Upper lobe of left lung (tissue), 6 donors: ENCODE measurements at regions not wholly inside any gene's neighbourhood (a gene's known extent, or its start where the extent isn't known, plus 50 kb on each side); places are given as distances from the start of the nearest gene placed in this dataset.
A peak's percentile ranks its signal among the peaks of the same experiment; 100 is the strongest.

ENCODE experiments used
- ATAC-seq, 2 donors: fragments of 200-7000 bp; cut with Tn5 transposase; one replicate each; pipeline ENCODE4 v1.9.1; 2022; ENCODE audit warnings: mild to moderate bottlenecking in 2 of 2, moderate library complexity in 2 of 2; ENCODE audit not compliant: low FRiP score in 2 of 2
- DNase-seq, 2 donors: peaks; one replicate each; pipeline ENCODE4 v3.0.0-alpha.2; 2019 to 2020
- H3K27ac ChIP-seq, 4 donors: fragments of 200-600 bp; sonication (generic); one replicate each; pipeline ENCODE4 v1.5.1; 2016 to 2019
- H3K27me3 ChIP-seq, 4 donors: fragments of 200-600 bp; sonication (generic); one replicate each; pipeline ENCODE4 v1.5.1; 2017 to 2019
- H3K36me3 ChIP-seq, 4 donors: fragments of 200-600 bp; sonication (generic); one replicate each; pipeline ENCODE4 v1.5.1; 2016 to 2019
- H3K4me1 ChIP-seq, 4 donors: fragments of 200-600 bp; sonication (generic); one replicate each; pipeline ENCODE4 v1.5.1; 2018 to 2019
- H3K4me3 ChIP-seq, 4 donors: fragments of 200-600 bp; sonication (generic); one replicate each; pipeline ENCODE4 v1.5.1; 2017 to 2019; ENCODE audit warnings: mild to moderate bottlenecking in 2 of 4, moderate library complexity in 1 of 4
- H3K9me3 ChIP-seq, 4 donors: fragments of 200-600 bp; sonication (generic); one replicate each; pipeline ENCODE4 v1.5.1; 2018 to 2019
- EP300 ChIP-seq, 4 donors: sonication (generic); formaldehyde crosslinking; IDR thresholded peaks; one replicate each; pipeline ENCODE4 v1.5.1; 2017; ENCODE audit warnings: antibody characterized with exemption in 4 of 4, control low read depth in 2 of 4
- POLR2A ChIP-seq, 4 donors: fragments of 450-650 bp; IDR thresholded peaks; one replicate each; pipeline ENCODE4 v1.5.1; 2016 to 2017; ENCODE audit warnings: antibody characterized with exemption in 4 of 4, mild to moderate bottlenecking in 2 of 4
- POLR2AphosphoS5 ChIP-seq, 2 donors: sonication (generic); formaldehyde crosslinking; IDR thresholded peaks; one replicate each; pipeline ENCODE4 v1.5.1; 2017; ENCODE audit warnings: antibody characterized with exemption in 2 of 2
- WGBS, 2 donors: methylation state at CpG; one replicate each; pipeline ENCODE4 v1.1.5; 2017 to 2018; 5-methylcytosine and 5-hydroxymethylcytosine counted together
- TF ChIP-seq, protein P1 (sequence below), 6 experiments: fragments of 450-650 bp in 4 of 6; fragments of 200-600 bp in 2 of 6; sonication (generic) in 2 of 6; IDR thresholded peaks; one replicate each; pipeline ENCODE4 v1.5.1; 2016 to 2019; ENCODE audit warnings: antibody characterized with exemption in 6 of 6
- donor health status: DM: no; HTN: no; CAD: no; lungs with moderate emphysema.
- donor health status: DM: no; HTN: yes; CAD: no; lungs with severe emphysema.

DNA sequence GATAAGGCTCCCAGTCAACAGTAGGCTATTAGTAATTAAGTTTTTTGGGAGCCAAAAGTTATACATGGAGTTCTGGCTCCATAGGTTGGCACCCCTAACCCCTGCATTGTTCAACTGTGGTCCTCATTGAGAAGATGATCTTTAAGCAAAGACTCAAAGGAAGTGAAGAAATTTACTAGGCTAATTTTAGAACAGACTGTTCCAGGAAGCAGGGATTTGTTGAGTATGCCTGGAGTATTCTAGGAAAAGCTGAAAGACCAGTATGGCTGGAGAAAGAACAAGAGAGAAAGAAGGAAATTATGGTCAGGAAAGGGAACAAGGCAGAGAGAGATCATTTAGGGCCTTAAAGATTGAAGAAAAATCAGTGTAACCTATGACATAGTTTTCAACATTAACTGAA lies 125.1 kb downstream of the PMAIP1 start:
- no peak overlapping the region for H3K27ac ChIP-seq
- ATAC-seq, result no peak
- H3K9me3 ChIP-seq, result no peaks in the 10 kb centered on the region
- H3K4me3 ChIP-seq, result no peak overlapping the region
- H3K27me3 ChIP-seq, result no peaks in the 10 kb centered on the region
- H3K36me3 ChIP-seq, result no peaks in the 10 kb centered on the region
- TF ChIP-seq EP300 (IDR thresholded peaks at IDR 0.05), result peak in 1 of 4 donors; percentile 27
- TF ChIP-seq, protein P1, sequence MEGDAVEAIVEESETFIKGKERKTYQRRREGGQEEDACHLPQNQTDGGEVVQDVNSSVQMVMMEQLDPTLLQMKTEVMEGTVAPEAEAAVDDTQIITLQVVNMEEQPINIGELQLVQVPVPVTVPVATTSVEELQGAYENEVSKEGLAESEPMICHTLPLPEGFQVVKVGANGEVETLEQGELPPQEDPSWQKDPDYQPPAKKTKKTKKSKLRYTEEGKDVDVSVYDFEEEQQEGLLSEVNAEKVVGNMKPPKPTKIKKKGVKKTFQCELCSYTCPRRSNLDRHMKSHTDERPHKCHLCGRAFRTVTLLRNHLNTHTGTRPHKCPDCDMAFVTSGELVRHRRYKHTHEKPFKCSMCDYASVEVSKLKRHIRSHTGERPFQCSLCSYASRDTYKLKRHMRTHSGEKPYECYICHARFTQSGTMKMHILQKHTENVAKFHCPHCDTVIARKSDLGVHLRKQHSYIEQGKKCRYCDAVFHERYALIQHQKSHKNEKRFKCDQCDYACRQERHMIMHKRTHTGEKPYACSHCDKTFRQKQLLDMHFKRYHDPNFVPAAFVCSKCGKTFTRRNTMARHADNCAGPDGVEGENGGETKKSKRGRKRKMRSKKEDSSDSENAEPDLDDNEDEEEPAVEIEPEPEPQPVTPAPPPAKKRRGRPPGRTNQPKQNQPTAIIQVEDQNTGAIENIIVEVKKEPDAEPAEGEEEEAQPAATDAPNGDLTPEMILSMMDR (IDR thresholded peaks at IDR 0.05), result no peak
- H3K4me1 ChIP-seq, result peaks cover 0 to 4% (median 0%) of the 10 kb centered on the region in 4 donors
- DNase-seq, result no peak

DNA sequence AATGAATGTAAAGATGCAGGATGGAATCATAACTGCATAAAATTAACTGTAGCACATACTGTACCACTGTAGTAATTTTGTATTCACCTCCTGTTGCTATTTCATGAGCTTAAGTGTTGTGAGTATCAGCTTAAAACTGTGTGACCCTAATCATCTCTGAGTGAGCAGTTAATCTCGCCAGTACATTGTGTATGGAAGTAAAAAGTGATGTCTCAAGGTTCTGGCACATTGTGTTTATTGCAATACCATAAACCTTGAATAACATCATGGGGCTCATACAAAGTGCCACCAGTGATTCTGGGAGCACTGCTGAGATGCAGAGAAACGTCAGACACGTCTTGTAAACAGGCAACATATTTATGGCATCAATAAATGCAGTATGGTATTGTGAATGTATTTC lies 124.5 kb downstream of the PMAIP1 start:
- DNase-seq (no peak), ATAC-seq (no peak)
- H3K4me3 ChIP-seq, result no peak overlapping the region
- no peak for TF ChIP-seq POLR2A (IDR thresholded peaks at IDR 0.05)
- no peaks in the 10 kb centered on the region for H3K36me3 ChIP-seq
- 40 to 52% methylated on average over 3 of the region's 3 CpGs for WGBS, 2 donors
- H3K9me3 ChIP-seq, result no peaks in the 10 kb centered on the region
- peaks cover 0 to 4% (median 0%) of the 10 kb centered on the region in 4 donors for H3K4me1 ChIP-seq
- H3K27ac ChIP-seq, result no peak overlapping the region
- H3K27me3 ChIP-seq, result no peaks in the 10 kb centered on the region

DNA sequence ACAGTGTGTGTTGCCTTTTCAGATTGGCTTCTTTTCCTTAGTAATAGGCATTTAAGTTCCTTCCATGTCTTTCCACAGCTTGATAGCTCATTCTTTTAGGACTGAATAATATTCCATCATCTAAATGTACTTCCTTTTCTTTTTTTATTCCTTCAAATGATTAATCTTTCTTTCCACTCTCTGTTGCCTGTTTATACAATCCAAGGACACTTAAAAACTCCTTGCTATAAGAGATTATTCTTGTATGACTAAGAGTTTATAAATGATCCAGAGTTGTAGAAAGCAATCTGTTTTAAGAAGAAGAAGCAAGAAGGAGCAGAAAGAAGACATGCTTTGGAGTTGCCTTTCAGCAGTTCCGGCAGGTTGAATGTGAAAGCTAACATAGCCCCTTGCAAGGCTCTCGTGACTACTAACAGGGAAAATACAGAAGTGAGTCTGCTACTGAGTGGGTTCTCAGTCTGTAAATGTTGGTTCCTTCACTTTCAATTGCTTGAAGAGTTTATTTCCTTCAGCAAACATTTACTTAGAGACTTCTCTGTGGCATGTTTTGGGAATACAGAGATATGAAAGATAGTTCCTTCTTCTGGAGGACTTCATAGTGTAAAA lies 123.0 kb downstream of the PMAIP1 start:
- ATAC-seq, result no peak
- 38 to 61% methylated on average over 2 of the region's 2 CpGs for WGBS, 2 donors
- Histone ChIP-seq H3K36me3 (no peaks in the 10 kb centered on the region), H3K4me1 (peaks cover 0 to 4% (median 0%) of the 10 kb centered on the region in 4 donors), H3K4me3 (no peak overlapping the region), H3K27ac (no peak overlapping the region), H3K9me3 (no peaks in the 10 kb centered on the region), H3K27me3 (no peaks in the 10 kb centered on the region)
- no peak for TF ChIP-seq POLR2A (IDR thresholded peaks at IDR 0.05)
- TF ChIP-seq, protein P1 (IDR thresholded peaks at IDR 0.05), result no peak
- no peak for TF ChIP-seq POLR2AphosphoS5 (IDR thresholded peaks at IDR 0.05)
- no peak for TF ChIP-seq EP300 (IDR thresholded peaks at IDR 0.05)
- DNase-seq, result no peak

DNA sequence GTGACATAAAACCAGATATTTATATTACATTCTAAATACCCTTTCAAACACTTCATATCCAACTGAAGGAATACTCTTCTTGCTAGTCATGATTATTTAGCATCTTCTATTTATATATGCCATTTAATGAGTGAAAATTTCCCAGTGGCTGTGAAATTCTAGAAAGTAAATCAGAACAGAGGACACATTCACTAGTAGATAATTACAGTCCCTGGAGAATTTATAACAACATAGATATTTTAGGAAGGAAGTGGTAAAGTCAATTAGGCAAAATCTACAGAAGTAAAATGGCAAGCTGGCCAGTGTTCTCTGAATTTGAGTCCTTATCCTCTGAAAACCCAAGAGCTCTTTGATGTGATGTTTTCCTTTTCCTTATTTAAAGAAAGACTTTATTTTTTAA lies 121.8 kb downstream of the PMAIP1 start:
- H3K9me3 ChIP-seq, result no peaks in the 10 kb centered on the region
- no peaks in the 10 kb centered on the region for H3K36me3 ChIP-seq
- TF ChIP-seq, protein P1 (IDR thresholded peaks at IDR 0.05), result no peak
- TF ChIP-seq POLR2A (IDR thresholded peaks at IDR 0.05), result no peak
- TF ChIP-seq POLR2AphosphoS5 (IDR thresholded peaks at IDR 0.05), result no peak
- TF ChIP-seq EP300 (IDR thresholded peaks at IDR 0.05), result no peak
- DNase-seq (no peak), ATAC-seq (no peak)
- H3K4me1 ChIP-seq, result peaks cover 0 to 4% (median 0%) of the 10 kb centered on the region in 4 donors
- H3K27ac ChIP-seq, result no peak overlapping the region
- no peak overlapping the region for H3K4me3 ChIP-seq
- no peaks in the 10 kb centered on the region for H3K27me3 ChIP-seq

DNA sequence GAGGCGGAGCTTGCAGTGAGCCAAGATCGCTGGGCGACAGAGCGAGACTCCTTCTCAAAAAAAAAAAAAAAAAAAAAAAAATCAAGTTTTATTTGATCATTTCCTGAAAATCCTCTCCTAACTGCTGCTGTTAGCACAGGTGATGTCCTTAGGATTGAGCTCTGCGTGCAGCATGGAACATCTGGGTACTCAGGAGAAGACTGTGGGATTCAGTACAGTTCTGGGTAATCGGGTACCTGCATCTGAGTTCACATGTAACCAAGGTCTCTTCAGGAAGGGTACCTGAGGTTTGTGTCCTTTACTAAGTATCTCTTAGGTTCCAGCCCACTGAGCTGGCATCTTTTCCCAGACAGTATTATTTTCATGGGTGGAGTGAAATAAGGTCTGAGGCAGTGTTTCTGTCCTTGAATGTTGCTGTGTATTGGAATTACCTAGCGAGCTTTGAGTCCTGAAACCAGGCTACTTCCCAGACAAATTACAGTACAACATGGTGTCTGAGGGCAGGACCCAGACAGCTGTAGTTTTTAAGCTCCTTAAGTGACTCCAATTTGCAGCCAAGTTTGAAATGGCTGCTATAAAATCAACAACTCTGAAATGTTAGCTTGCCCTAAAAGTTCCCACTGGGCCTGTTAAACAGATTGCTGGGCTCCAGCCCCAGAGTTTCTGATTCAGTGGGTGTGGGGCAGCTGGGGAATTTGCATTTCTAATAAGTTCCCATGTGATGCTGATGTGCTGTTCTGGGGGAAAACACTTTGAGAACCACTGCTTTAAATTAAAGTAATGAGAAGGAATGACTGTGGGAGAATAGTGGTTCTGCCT lies 120.5 kb downstream of the PMAIP1 start:
- 87 to 91% methylated on average over 7 of the region's 7 CpGs for WGBS, 2 donors
- Histone ChIP-seq H3K9me3 (no peaks in the 10 kb centered on the region), H3K4me3 (no peak overlapping the region), H3K27me3 (no peaks in the 10 kb centered on the region), H3K27ac (no peak overlapping the region), H3K36me3 (no peaks in the 10 kb centered on the region), H3K4me1 (peaks cover 0 to 4% (median 0%) of the 10 kb centered on the region in 4 donors)
- TF ChIP-seq POLR2A (IDR thresholded peaks at IDR 0.05), result no peak
- TF ChIP-seq, protein P1 (IDR thresholded peaks at IDR 0.05), result no peak
- ATAC-seq (no peak), DNase-seq (no peak)
